ENCODE measurements at regions not wholly inside any gene's neighbourhood (a gene's known extent, or its start where the extent isn't known, plus 50 kb on each side); places are given as distances from the start of the nearest gene placed in this dataset.
"Not testable (repeated sequence)": the region's sequence is repeated elsewhere in the genome, so short reads cannot be mapped to it uniquely, and the experiment has no call there.

DNA sequence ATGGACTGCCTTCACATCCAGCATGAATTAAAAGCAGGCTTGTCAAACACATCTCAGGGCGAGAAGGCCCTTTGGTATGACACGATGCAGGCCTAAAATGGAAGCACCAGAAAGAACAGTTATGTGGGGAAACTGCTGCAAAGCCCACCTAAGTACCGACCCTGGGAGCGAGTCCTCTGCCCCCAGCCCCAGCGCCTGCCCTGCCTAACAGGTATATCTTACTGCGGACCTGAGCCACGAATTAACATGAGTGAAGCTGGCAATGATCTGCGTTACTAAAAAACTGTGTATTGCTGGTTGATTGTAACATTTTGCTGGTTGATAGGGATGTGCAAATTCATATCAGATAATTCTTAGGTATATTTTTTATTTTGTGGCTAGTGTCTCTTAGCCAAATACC lies 441.5 kb downstream of the ZNF516 start:
- DNase-seq (ENCODE audit: extremely low spot score) = no peak
- Histone ChIP-seq H3K4me1 (ENCODE audit: insufficient read depth) (no peaks in the 10 kb centered on the region), H3K36me3 (ENCODE audit: insufficient read depth) (no peaks in the 10 kb centered on the region), H3K27ac (ENCODE audit: low read depth) (no peak overlapping the region), H3K4me3 (ENCODE audit: low read depth, low read length) (no peak overlapping the region)
- 98% methylated on average over 8 of the region's 8 CpGs for WGBS

DNA sequence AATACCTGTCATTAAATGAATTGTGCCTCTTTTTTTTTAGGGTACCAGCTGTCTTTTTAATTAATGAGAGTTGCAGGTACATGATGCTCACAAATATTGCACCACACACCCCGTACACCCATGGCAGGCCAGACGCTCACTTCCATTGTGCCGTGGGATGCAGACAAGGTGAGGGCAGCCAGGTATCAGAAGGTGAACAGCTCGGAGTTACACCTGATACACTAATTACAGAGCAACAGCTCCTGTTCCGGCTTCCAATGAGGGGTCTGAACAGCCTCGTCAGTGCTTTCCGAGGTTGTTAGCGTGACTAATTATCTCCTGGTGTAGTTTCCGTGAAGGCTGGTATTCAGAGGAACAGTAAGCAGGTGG lies 442.8 kb downstream of the ZNF516 start:
- Histone ChIP-seq H3K4me1 (ENCODE audit: insufficient read depth) (no peaks in the 10 kb centered on the region), H3K4me3 (ENCODE audit: low read depth, low read length) (no peak overlapping the region), H3K36me3 (ENCODE audit: insufficient read depth) (no peaks in the 10 kb centered on the region), H3K27ac (ENCODE audit: low read depth) (no peak overlapping the region)
- 93% methylated on average over 9 of the region's 9 CpGs for WGBS
- no peak for DNase-seq (ENCODE audit: extremely low spot score)

DNA sequence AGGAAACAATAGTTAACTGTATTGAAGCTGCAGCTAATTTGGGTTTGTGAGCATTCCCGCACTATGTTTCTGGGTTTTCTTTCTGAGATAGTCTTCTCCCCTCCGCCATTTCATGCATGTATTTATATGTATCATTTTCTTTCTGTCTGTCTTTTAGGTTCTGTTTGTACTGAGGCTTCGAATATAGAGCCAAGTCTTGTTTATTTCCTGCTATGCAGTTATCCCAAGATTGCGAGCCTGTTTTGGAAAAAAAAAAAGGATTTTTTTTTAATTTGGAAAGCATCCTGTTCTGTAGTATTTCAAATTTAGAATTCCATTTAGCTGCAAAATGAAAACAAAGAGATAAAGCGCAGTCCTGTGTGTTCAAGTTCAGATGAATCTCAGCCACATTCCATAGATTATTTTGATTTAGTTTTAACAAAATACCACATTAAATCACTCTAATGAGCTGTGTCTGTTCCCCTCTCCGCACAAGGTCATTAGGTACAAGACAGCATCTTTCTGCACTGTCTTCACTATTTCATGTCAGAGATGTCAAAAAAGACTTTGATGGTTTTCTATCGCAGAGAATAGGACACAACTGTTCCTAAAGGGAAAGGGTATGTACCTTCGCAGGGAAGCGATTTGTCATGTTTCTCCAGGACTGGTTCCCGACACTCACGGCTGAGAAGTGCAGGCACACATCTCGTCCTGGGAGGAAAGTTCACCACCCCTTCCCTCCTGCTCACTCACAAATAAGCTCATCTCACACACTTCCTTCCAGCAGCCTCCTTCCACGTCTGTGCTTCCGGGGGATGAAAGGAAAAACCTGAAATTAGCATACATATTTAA lies 443.4 kb downstream of the ZNF516 start:
- DNase-seq (ENCODE audit: extremely low spot score) = no peak
- 25% methylated on average over 14 of the region's 14 CpGs for WGBS
- no peak overlapping the region for H3K4me3 ChIP-seq (ENCODE audit: low read depth, low read length)
- H3K36me3 ChIP-seq (ENCODE audit: insufficient read depth) = no peaks in the 10 kb centered on the region
- no peaks in the 10 kb centered on the region for H3K4me1 ChIP-seq (ENCODE audit: insufficient read depth)
- no peak overlapping the region for H3K27ac ChIP-seq (ENCODE audit: low read depth)

DNA sequence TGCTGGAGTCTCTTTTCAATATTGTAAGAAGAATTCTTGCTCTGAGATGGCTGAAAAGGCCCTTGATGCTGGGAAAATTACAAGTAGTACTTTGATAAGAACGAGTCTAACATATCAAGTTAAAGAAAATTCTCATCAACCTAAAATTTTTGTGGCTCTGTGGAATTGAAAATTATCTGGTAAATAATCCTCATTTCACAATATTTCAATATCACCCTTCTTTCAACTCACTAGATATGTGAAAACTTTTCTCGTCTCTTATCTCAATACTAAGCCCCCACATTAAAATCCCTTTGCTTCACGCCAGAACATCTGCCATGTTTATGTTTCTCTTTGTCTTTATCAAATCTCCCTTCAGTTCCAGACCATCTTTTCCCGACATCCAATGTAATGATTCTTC lies 448.8 kb downstream of the ZNF516 start:
- H3K4me1 ChIP-seq (ENCODE audit: insufficient read depth) = no peaks in the 10 kb centered on the region
- H3K4me3 ChIP-seq (ENCODE audit: low read depth, low read length) = no peak overlapping the region
- no peak for DNase-seq (ENCODE audit: extremely low spot score)
- H3K27ac ChIP-seq (ENCODE audit: low read depth) = no peak overlapping the region
- H3K36me3 ChIP-seq (ENCODE audit: insufficient read depth) = no peaks in the 10 kb centered on the region
- 30% methylated on average over 4 of the region's 4 CpGs for WGBS

DNA sequence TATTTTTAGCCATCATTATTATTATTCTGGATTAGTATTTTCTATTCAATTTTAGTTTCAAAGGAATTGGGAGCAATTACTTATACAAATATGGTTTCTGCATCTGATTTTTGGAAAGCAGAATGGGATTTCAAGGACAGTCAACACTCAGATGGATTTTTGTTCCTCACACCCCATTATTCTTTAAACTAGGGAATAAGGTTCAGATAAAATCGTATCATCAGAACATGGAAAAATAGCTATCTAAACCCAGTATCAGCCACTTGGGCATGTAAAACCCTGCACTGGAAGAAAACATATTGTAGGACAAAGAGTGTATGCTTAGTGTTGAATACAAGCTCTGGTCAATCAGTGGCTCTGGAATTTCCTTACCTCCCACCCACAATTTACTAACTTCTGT lies 452.5 kb downstream of the ZNF516 start:
- Histone ChIP-seq H3K4me1 (ENCODE audit: insufficient read depth) (no peaks in the 10 kb centered on the region), H3K36me3 (ENCODE audit: insufficient read depth) (no peaks in the 10 kb centered on the region), H3K27ac (ENCODE audit: low read depth) (no peak overlapping the region), H3K4me3 (ENCODE audit: low read depth, low read length) (no peak overlapping the region)
- DNase-seq (ENCODE audit: extremely low spot score) = no peak
- WGBS = 43% methylated on average over 1 of the region's 1 CpG

DNA sequence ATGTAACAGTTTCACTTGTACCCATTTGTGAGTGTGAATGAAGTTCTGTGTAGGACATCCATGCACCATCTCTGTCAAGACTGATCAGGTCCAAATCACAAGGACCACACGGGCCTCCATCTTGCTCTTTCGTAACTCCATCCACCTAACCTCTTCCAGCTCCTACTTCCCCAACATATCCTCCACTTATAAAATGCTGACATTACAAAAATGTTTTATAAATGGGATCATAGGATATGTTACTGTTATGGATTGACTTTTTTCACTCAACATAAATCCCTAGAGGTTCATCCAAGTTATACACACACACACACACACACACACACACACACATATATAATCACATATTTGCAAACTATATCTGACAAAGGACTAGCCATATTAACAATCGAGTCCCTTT lies 476.8 kb downstream of the ZNF516 start:
- WGBS = 88% methylated on average over 3 of the region's 3 CpGs

DNA sequence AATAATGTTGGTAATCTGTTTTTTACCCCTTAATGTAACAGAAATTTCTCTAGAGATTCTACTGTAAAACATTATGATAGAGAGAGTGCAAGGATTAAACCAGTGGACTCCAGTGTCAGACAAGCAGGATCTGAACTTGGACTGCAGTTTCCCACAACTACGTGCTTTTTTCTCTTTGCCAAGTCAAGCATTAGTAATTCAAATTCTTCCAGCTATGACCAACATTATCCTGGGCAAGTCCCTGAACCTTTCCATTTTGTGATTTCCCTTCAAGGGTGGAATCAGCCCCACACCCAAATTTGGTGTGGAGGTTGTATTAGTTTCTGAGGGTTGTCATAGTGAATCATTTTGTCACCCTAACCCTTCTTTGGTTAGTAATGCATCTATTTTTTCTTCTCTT lies 482.0 kb downstream of the ZNF516 start:
- 55% methylated on average over 1 of the region's 1 CpG for WGBS
- H3K4me1 ChIP-seq (ENCODE audit: insufficient read depth) = no peaks in the 10 kb centered on the region

More for the DNA sequence above, 476.8 kb downstream of the ZNF516 start:
- no peaks in the 10 kb centered on the region for H3K4me1 ChIP-seq (ENCODE audit: insufficient read depth)
- no peaks in the 10 kb centered on the region for H3K36me3 ChIP-seq (ENCODE audit: insufficient read depth)
- no peak for DNase-seq (ENCODE audit: extremely low spot score)
- no peak overlapping the region for H3K4me3 ChIP-seq (ENCODE audit: low read depth, low read length)
- no peak overlapping the region for H3K27ac ChIP-seq (ENCODE audit: low read depth)

DNA sequence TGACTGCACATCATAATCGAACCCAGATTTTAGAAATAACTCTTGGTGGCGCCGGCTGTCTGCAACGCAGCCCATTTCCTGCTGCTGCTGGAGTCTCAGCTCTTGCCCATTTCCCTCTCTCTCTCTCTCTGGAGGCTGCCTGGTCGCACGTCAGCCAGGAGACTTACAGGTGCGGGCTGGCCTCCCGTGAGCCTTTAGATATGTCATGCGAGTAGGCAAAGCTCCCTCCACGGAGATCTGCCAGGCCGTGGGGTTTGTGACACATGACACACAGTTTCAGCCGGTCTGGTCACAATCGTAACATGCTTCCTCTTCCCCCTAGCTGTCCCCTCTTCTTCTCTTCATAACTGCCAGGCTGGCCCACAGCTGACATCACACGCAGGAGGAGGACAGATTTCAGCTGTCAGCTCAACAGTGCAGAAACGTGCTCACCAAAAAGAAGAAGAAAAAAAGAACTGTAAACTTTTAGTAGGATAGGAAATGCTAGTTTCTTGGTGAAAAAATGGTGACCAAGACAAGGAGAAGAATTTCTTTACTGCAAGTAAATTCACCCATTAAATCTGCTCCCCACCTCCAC lies 489.3 kb downstream of the ZNF516 start:
- no peaks in the 10 kb centered on the region for H3K36me3 ChIP-seq (ENCODE audit: insufficient read depth)
- no peak overlapping the region for H3K4me3 ChIP-seq (ENCODE audit: low read depth, low read length)
- WGBS = 21% methylated on average over 15 of the region's 15 CpGs
- no peak overlapping the region for H3K27ac ChIP-seq (ENCODE audit: low read depth)
- no peaks in the 10 kb centered on the region for H3K4me1 ChIP-seq (ENCODE audit: insufficient read depth)
- peak; percentile 20 for DNase-seq (ENCODE audit: extremely low spot score)

More for the DNA sequence above, 482.0 kb downstream of the ZNF516 start:
- Histone ChIP-seq H3K27ac (ENCODE audit: low read depth) (no peak overlapping the region), H3K4me3 (ENCODE audit: low read depth, low read length) (no peak overlapping the region), H3K36me3 (ENCODE audit: insufficient read depth) (no peaks in the 10 kb centered on the region)
- no peak for DNase-seq (ENCODE audit: extremely low spot score)

DNA sequence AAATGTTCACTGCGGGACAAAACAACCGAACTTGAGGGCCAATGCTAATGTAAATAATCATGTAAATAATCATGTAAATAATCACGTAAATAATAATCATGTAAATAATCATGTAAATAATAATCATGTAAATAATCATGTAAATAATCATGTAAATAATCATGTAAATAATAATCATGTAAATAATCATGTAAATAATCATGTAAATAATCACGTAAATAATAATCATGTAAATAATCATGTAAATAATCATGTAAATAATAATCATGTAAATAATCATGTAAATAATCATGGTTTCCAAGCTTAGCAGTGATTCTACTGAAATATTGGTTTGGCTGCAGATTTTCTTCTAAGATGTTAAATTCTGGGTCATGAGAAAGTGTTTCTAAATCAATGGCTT lies 507.1 kb downstream of the ZNF516 start:
- not testable (repeated sequence) for H3K4me3 ChIP-seq (ENCODE audit: low read depth, low read length); H3K4me1 ChIP-seq (ENCODE audit: insufficient read depth); H3K27ac ChIP-seq (ENCODE audit: low read depth); DNase-seq (ENCODE audit: extremely low spot score); H3K36me3 ChIP-seq (ENCODE audit: insufficient read depth)
- WGBS = 86% methylated on average over 4 of the region's 4 CpGs

DNA sequence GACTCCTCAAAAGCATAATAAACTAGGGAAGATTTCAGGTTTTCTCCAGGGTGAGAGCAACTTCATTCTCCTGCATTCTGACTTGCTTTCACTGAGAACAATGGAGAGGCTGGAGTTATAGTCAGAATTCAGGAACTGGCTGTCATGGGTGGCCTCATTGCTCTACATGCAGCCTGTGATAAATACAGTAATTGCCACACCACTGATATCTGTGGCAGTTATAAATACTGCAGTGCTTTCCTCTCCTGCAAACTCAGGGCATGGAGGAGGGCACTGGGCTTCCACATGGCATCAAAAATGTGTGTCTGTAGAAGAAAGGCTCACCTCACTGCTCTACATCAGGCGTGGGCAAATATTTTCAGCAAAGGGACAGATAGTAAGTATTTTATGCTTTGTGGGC lies 510.2 kb downstream of the ZNF516 start:
- no peak overlapping the region for H3K4me3 ChIP-seq (ENCODE audit: low read depth, low read length)
- no peak overlapping the region for H3K27ac ChIP-seq (ENCODE audit: low read depth)
- DNase-seq (ENCODE audit: extremely low spot score) = no peak
- no peaks in the 10 kb centered on the region for H3K4me1 ChIP-seq (ENCODE audit: insufficient read depth)
- H3K36me3 ChIP-seq (ENCODE audit: insufficient read depth) = no peaks in the 10 kb centered on the region
- 90% methylated on average over 1 of the region's 1 CpG for WGBS

DNA sequence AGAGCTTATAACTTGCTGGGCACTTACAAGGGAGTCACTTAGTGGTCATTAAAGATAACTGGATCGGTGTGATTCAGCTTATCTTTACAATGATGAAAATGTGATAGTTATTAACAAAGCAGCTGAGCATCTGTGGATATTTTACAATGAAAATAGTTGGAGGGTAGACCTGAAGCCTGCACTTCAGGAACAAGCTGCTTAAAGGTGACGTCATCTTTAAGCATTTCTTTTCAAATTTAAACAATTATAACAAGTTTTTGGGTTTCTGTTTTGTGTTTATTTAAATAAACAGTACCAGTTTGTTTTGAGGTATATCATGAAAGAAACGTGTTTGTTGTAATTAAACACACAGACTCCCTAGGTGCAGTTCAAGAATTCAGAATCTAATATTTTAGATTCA lies 513.9 kb downstream of the ZNF516 start:
- H3K36me3 ChIP-seq (ENCODE audit: insufficient read depth) = no peaks in the 10 kb centered on the region
- H3K4me3 ChIP-seq (ENCODE audit: low read depth, low read length) = no peak overlapping the region
- DNase-seq (ENCODE audit: extremely low spot score) = no peak
- 58% methylated on average over 3 of the region's 3 CpGs for WGBS
- no peaks in the 10 kb centered on the region for H3K4me1 ChIP-seq (ENCODE audit: insufficient read depth)
- H3K27ac ChIP-seq (ENCODE audit: low read depth) = no peak overlapping the region

DNA sequence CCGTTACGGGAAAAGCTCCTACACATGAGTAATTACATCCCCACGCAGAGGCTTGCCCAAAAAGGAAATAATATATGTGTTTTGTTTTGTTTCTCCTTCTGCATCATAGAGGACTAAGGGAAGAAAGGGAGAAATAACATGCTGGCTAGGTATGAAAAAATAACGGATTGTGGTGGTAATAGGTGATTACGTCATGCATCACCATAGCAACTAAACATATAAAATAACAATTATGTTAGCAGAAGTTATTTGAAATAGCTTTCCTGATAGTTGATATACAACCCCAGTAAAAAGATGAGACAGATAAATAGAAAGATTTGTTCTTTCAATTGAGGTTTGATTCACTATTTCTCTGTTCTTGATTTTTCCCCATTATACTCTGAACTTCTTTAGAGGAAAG lies 518.0 kb downstream of the ZNF516 start:
- DNase-seq (ENCODE audit: extremely low spot score) = no peak
- no peaks in the 10 kb centered on the region for H3K4me1 ChIP-seq (ENCODE audit: insufficient read depth)
- H3K36me3 ChIP-seq (ENCODE audit: insufficient read depth) = no peaks in the 10 kb centered on the region
- H3K4me3 ChIP-seq (ENCODE audit: low read depth, low read length) = no peak overlapping the region
- 66% methylated on average over 5 of the region's 5 CpGs for WGBS
- H3K27ac ChIP-seq (ENCODE audit: low read depth) = no peak overlapping the region

DNA sequence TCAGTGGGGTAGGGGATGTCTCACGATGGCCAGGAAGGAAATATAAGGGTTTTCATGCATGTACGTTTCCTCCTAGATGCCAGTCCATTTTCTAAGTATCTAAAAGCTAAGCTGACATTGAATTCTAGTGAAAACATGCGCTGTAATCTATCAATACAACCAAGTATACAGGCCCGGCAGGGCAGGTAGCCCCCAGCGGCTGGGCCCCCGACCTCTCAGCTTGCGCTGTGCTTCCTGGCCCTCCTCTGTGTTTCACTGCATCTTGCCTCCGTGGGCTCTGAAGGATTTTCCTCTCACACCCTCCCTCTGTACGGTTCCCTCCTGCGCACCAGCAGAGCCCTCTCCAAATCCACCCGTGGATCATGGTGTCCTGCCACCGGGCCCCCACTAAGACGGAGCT lies 524.8 kb downstream of the ZNF516 start:
- no peak overlapping the region for H3K4me3 ChIP-seq (ENCODE audit: low read depth, low read length)
- H3K4me1 ChIP-seq (ENCODE audit: insufficient read depth) = no peaks in the 10 kb centered on the region
- no peak overlapping the region for H3K27ac ChIP-seq (ENCODE audit: low read depth)
- no peaks in the 10 kb centered on the region for H3K36me3 ChIP-seq (ENCODE audit: insufficient read depth)
- 94% methylated on average over 13 of the region's 13 CpGs for WGBS
- DNase-seq (ENCODE audit: extremely low spot score) = no peak

DNA sequence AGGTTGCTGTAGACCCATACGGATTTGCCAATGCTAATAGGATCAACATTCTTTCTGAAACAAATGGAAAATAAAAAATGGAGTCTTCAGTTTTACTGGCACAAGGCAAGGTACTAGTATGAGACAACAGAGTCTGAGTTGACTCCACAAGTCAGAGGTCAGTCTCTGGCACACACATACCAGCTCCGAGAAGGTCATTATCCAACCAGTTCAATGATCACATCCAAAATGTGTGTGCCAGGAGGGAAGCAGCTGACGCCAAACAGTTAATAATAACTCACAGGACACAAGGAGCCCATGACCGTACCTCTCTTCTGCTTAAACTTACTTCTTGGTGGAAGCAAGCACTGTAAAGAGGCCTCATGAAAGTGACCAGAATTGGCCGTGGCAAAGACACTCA lies 528.6 kb downstream of the ZNF516 start:
- Histone ChIP-seq H3K36me3 (ENCODE audit: insufficient read depth) (no peaks in the 10 kb centered on the region), H3K27ac (ENCODE audit: low read depth) (no peak overlapping the region), H3K4me3 (ENCODE audit: low read depth, low read length) (no peak overlapping the region), H3K4me1 (ENCODE audit: insufficient read depth) (no peaks in the 10 kb centered on the region)
- 91% methylated on average over 5 of the region's 5 CpGs for WGBS
- no peak for DNase-seq (ENCODE audit: extremely low spot score)

All from urinary bladder (tissue), 3 donors.